SKM-1 treated with dmso at 0.1 percent for 144 hours (cell line): ENCODE measurements at regions not wholly inside any gene's neighbourhood (a gene's known extent, or its start where the extent isn't known, plus 50 kb on each side); places are given as distances from the start of the nearest gene placed in this dataset.
"Not testable (repeated sequence)": the region's sequence is repeated elsewhere in the genome, so short reads cannot be mapped to it uniquely, and the experiment has no call there.

Source experiments
- DNase-seq: peaks from one replicate; lab custom pipeline; 2025; ENCODE audit not compliant: unreplicated experiment; lab: John Stamatoyannopoulos, UW

DNA sequence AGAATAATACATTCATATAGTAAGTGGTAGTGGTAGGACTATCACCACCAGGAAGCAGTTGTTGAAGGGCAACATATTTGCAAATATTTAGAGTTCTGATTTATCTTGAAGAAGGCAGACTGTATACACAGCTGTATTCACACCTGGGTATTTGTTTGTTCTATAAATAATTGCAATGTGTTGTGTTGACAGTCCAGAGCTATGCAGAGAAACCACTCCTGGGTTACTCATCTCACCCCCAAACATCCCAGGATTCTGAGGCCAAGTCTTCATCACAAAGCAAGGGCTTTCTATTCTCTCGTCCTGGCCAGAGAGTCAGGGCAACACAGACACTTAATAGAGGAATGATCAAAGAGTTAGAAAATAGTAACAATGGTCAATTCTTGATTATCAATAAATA lies 102.1 kb upstream of the FAT3 start:
- no peak for DNase-seq

DNA sequence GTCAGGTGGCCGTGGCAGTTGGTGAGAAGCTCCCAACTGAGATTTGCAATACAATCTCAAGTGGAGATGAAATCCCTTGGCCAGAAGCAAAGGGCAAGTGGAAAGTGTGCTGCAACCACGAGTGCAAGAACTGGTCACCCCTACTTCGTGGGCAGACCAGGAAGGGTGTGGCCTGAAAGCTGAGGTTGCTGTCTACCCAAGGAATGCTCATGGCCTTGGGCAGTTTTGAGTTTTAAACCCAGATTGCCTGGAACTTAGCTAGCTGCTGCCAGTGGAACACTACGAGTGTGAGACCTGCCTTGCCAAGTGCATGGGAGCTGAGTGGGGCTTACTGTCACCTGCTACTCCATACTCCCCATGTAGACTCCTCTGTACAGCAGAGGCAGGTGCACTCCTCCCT lies 113.3 kb upstream of the FAT3 start:
- DNase-seq, result no peak

DNA sequence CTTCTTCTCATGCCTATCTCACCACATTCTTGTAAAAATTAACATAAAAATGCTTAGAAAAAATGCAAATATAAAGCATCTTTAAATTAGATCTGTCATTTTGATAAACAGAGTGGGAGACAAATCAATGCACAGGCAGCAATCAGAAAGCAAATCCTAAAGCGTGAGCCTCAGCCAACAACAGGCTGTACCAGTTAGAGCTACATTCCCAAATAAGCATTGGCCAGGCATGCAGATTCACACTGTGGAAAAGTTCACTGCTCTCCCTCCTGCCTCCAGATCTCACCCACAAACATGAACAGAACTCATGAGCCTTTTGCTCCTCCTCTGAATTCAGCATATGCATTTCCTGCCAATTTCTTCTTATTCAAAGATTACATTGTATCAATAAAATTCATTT lies 115.2 kb upstream of the FAT3 start:
- DNase-seq, result no peak

DNA sequence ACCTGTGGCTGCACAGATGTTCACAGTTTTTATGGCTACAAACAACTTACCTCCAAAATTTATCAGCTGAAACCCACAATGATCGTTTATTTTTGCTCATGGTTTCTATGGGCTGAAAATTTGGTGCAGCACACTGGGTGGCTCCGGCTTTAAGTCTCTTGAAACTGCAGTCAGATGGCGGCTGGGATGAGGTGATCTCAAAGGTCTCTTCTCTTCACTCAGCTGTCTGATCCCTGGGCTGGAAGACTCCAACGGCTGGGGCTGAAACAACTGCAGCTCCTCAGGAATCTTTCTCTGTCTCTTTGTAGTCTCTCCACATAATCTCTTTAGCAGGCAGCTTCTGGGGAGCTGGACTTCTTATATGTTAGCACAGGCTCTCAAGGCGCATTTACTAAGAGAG lies 117.3 kb upstream of the FAT3 start:
- no peak for DNase-seq

DNA sequence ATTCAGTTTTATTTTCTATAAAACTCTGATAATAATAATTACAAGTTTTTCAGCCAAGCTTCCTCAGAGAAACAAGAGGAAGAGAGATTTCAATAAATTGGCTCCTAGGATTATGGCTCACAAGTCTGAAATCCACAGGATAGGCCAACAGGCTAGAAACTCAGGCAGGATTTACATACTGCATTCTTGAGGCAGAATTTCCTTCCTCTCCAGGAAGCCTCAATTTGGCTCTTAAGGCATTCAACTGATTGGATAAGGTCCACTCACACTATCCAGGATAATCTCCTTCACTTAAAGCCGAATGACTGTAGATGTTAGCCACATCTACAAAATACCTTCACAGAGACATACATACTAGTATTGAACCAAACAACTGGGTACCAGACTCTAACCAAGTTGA lies 120.3 kb upstream of the FAT3 start:
- DNase-seq, result no peak

DNA sequence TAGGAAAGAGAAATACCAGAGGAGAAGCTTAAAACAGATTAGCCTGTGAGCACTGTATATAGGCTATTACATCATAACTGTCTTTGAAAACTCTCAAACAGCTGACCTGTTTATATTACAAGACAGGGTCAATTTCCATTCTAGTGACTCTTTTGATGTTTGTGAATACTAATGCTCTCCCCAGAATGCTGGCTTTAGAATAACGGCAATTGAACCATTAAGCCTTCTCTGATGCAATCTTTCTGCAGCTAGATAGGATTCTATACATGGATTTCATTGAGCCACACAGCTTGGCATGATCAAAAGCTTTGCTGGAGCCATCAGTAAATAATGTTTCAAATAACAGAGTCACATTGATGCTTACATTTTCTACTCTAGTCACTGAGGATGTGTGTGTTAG lies 122.7 kb upstream of the FAT3 start:
- no peak for DNase-seq

DNA sequence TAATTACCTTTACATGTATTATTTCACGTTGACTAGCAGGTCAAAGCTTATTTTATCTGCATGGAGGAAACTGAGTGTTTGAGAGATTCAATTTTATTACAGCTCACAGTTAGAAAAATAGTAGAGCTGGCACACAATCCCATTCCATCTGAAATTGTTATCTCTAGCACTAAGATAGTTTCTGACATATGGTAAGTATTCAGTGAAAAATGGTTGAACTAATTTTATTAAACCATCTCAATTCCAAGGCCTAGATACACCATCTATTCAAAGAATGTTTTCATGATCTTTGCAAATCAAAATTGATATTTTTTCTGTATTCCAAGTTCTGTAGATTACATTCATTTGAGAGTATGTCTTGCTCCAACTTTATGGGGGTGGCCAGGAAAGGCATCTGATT lies 125.4 kb upstream of the FAT3 start:
- DNase-seq, result no peak

DNA sequence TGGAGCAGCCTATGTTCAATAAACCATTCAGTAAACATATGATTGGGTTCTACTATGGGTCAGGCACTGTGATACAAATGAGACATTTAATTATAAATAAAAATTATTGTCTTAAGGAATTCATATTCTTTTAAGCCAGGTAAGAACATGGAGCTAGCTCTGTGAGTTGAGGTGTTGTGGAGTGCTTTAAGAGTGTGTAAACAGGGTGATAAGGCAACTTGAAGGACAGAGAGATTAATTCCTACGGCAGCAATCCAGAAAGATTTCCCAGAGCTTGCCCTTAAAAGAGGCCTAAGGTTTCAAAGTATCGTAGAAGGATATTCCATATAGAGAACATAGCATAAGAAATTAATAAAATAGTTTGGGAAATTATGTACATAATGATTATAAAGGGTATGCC lies 126.4 kb upstream of the FAT3 start:
- DNase-seq, result no peak

DNA sequence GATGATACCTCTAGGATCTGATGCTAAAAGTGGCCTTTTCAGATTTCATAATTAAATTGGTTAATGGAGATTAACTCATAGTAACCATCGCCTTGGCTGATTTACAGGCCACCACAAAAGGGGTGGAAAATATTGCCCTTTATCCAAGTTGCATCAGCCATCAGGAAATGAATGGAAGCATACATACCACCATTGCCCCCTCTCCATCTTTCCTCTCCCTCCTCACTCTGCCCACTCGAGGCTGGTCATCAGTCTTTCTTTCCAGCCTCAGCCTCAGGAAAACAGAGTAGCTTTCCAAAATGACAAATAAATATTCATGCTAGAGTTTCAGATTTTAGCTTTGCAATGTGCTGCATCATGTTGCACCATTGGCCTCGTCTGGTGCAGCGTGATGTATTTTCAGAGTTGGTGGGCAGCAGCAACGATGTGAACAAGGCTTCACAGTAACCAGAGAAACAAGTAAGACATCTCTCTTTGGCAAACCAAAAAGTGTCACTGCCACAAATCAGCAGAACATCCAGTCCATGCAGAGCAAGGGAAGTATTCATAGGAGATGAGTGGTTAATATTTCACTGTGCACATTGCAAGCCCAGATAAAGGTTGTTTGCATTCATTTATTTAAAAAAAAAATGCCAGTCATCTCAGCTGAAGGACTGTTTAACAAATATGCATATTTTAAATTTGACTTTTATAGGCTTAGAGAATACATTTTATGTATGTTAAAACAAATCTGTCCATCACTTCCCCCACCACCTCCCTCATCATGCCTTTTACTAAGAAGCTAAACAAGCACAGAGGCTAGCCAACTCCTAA lies 136.7 kb upstream of the FAT3 start:
- no peak for DNase-seq

DNA sequence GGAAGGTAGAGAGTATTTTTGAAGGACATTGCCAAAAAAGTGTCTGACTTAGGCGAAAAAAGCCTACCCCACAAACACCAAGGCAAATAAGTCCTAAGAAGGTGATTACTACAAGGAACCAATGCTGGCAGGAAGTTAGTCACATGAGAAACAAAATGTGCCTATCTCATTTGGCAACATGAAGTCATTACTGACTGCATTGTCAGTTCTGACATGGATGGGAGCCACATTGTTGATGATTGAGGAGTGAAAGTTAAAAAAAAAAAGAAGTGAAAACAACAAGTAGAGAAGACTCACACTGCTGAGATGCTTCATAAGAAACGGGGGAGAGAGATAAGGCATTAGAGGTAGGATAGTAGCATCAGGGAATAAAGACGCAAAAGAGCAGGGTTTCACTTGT lies 141.5 kb upstream of the FAT3 start:
- DNase-seq, result no peak

DNA sequence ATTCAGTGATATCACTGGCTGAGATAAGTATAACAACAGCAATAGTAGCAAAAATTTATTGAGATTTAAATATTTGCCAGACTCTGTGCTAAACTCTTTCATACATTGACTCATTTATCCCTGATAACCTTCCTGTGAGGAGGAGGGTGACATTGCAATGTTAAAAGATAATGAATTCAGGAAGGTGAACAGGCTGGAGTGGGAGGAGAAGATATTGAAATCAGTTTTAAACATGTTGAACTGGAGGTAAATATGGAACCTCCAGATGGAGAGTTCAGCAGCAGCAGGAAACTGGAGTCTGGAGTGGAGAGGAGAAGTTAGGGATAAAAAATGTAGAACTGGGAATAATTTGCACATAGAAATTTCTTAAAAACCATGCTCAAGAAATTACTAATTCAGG lies 142.0 kb upstream of the FAT3 start:
- no peak for DNase-seq

DNA sequence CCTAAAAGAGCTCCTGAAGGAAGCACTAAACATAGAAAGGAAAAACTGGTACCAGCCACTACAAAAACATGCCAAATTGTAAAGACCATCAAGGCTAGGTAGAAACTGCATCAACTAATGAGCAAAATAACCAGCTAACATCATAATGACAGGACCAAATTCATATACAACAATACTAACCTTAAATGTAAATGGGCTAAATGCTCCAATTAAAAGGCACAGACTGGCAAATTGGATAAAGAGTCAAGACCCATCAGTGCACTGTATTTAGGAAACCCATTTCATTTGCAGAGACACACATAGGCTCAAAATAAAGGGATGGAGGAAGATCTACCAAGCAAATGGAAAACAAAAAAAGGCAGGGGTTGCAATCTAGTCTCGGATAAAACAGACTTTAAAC lies 150.1 kb upstream of the FAT3 start:
- DNase-seq, result not testable (repeated sequence)

DNA sequence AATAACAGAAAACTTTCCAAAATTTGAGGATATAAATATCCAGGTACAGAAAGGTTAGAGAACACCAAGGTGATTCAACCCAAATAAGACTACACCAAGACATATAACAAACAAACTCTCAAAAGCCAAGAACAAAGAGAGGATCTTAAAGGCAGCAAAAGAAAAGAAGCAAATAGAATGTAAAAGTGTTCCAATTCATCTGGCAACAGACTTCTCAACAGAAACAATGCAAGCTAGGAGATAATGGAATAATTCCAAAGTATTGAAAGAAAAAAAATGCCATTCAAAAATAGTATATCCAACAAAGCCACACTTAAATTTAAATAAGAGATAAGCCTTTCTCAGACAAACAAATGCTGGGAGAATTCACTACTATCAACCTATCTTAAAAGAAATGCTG lies 153.0 kb upstream of the FAT3 start:
- no peak for DNase-seq

DNA sequence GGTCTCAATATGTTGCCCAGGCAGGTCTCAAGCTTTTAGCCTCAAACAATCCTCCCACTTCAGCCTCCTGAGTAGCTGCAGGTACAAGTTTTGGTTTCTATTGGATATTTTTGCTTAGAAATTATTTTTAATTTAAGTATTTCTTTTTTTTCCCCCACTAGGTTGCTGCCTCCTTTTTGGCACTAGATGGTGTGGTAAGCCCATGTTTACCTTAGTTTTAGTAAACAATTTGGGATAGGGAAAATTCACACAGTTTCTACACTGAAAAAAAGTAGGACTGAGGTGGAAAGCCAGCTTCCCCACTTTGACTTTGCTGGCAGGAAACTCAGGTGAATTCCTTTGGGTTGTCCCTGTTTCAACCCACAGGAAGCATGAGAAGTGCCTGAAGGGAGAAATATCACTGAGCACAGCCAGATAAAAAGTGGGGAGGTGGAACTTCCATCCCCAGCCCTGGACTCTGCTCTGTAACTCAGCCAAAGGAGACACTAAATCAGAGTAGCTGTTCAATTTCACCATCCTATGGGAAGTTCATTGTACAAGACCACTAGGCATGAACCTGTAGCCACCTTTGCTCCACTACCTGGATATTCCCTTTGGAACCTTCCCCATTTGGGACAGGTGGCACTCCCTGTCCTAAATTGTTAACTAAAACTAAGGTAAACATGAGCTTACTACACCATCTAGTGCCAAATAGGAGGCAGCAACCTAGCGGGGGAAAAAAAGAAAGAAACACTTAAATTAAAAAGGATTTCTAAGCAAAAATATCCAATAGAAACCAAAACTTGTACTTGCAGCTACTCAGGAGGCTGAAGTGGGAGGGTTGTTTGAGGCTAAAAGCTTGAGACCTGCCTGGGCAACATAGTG lies 154.4 kb upstream of the FAT3 start:
- no peak for DNase-seq

DNA sequence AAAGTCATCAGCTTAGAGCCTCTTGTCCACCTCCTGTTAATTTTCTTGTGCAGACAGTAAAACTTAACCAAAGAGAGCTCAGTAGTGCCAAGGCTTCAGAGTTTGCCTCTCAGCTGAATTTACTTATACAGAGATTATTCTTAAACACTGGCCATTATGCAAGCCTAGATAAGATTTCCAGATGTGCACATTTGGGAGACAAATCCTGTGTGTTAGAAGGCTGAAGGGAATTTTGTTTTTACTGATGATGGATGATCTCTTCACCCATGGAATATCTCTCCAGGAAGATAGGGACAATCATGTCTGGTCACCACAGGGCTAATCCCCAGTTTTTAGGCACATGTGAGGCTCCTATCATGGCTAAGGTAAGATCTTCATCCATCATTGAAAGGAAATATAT lies 157.6 kb upstream of the FAT3 start:
- DNase-seq, result no peak

DNA sequence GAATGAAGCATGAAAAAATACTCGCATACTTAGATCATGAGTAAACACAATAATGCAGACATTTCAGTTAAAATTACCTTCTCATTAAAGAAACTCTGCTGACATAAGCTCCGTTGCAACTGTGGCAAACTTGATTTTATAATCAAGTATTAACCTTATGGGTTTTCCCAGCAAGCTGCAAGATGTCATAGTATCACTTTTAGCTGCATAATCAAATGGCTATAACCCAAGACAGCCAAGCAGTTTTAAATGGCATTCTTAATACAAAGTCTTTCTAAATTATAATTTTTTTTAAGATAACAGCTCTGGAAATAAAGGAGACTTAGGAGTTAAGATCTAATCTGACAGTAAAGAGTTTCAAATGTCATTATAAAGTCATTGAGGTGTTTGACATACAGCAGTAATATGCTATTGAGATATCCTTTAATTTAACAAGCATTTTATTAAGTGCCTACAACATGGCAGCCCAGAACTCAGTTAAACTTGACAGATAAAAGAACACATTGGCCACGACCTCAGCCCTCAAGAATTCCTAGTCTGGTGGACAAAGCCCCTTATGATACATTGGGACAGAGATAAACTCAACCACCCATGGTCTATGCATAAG lies 163.1 kb upstream of the FAT3 start:
- no peak for DNase-seq

DNA sequence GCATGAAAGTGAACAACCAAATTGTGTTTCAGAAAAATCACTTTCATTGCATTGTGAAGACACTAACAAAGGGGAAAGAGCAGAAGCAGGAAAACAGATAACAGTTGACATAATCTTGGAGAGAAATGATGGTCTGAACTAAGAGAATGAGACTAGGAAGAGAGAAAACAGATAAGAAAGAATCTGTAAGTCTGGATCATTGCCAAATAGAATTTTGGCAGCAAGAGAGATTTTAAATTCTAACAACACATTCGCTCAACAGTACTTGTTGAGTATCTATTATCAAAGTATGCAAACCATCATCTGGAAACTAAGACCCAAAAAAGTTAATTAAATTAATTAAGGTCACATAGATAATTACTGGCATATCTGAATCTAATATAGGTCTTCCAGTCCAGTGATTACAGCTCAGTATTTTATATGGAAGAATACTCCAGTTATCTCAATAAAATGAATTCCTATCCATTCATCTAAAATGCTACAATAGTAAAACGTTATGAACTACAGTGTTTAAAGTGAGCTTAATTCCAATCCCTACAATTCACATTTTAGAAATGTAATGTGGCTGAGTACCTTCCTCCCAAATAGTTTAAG lies 166.7 kb upstream of the FAT3 start:
- DNase-seq, result no peak

DNA sequence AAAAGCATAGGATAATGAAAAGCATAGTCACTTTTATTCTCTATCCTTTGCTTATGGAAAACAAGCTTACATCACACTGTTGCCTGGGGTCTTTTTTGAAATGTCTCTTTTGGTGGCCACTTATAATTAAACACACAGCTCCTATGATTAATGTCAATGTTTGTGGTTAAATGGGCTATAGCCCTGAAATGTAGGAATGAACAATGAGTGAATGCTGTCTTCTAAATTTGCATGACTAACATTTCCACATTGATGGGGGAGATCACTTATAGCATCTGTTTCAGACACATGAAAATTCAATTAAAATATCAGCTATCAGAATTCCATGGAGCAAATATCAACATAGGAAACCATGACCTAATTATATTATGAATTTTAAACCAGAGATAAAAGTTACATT lies 171.4 kb upstream of the FAT3 start:
- DNase-seq, result no peak

DNA sequence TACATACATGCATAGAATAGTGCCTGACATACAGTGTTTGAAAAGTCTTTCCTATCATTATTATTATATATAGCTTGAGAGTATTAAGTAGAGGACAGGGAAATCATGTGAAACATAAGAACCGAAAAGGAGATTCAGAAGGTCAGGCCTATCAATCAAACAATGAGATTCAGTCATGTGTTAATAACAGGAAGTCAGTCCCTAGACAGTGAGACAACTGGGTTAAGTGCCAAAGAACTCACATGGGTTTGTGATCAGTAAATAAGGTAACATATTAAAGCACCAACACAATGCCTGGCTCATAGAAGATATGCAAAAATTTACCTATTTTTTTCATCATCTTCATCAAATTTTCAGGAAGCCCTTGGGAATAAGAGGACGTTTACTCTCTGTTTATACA lies 174.3 kb upstream of the FAT3 start:
- no peak for DNase-seq

DNA sequence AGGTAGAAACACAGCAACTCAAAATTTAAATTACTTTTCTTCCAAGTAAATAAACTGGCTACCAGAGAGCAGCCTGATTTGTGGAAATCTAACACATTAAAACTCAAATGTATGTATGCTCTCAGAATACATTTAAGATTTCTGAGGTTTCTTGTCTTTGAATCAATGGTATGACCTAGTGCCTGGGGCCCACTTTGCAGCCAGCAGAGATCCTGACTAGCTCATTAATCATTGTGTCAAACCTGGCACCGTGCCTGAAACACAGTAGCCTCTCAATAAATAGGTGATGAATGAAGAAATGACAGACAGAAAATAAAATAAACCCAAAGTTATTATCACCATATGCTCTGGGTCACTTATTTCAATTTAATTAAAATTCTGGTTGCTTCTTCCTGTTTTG lies 176.2 kb upstream of the FAT3 start:
- no peak for DNase-seq

DNA sequence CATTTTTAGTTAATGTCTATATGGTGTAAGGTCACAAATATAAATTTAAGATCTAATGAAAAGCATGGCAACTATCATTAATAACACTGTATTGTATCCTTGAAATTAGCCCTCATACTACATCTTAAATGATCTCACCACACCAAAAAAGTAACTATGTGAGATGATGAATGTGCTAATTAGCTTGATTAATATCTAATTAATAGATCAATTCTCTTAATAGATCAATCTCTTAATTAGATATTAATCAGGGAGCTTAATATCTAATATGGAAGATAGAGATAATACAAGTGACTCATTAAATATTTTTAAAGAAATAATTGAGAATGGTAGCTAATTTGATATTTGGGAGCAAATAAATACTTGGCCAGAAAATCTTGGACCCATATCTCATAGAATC lies 178.5 kb upstream of the FAT3 start:
- no peak for DNase-seq

DNA sequence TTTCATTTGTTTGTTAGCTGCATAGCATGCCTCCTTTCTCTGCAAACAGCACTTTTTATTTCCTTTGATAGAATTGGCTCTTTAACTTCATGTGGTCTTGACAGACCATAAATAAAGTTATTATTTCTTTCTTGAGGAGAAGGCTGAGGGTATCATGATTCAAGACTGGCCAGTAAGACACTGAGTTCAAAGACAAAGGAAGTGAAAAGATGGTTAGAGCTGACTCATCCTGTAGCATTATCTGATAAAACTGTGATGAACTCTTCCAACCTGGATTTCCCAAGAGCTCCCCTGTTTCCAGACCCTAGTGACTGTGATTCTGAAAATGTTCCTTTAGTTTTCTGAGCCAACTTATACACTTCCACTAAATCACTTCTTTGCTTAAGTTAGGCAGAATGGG lies 179.3 kb upstream of the FAT3 start:
- no peak for DNase-seq
